ENCODE measurements at regions not wholly inside any gene's neighbourhood (a gene's known extent, or its start where the extent isn't known, plus 50 kb on each side); places are given as distances from the start of the nearest gene placed in this dataset.

GRCh38 chr10:4201866-4202825, 417.1 kb upstream of the KLF6 start:
- TF ChIP-seq POLR2A (IDR thresholded peaks at IDR 0.05): no peak
- TF ChIP-seq CTCF (IDR thresholded peaks at IDR 0.05): no peak
- H3K27me3 ChIP-seq: no peaks in the 10 kb centered on the region
- 84 to 85% methylated on average over 14 of the region's 14 CpGs for WGBS, 2 donors
- DNase-seq: no peak
- no peaks in the 10 kb centered on the region for H3K36me3 ChIP-seq
- intact Hi-C loops (cut with DNase I): no loop called here
- no peaks in the 10 kb centered on the region for H3K9me3 ChIP-seq
- H3K4me3 ChIP-seq (replicated peaks in 1 of 3): no peak overlapping the region
- no peaks in the 10 kb centered on the region for H3K4me1 ChIP-seq
- H3K27ac ChIP-seq: no peak overlapping the region

- intact Hi-C loops (cut with DNase I): no loop called here
- H3K36me3 ChIP-seq: no peaks in the 10 kb centered on the region
- no peaks in the 10 kb centered on the region for H3K4me1 ChIP-seq
- no peak overlapping the region for H3K4me3 ChIP-seq (replicated peaks in 1 of 3)
- no peak for DNase-seq
- no peaks in the 10 kb centered on the region for H3K9me3 ChIP-seq
- TF ChIP-seq POLR2A (IDR thresholded peaks at IDR 0.05) (no peak), CTCF (IDR thresholded peaks at IDR 0.05) (no peak)
- WGBS, 2 donors: 98 to 100% methylated on average over 2 of the region's 2 CpGs
- no peak overlapping the region for H3K27ac ChIP-seq
- no peaks in the 10 kb centered on the region for H3K27me3 ChIP-seq
Measured at GRCh38 chr10:4199196-4199595, 414.2 kb upstream of the KLF6 start.

- no peak overlapping the region for H3K27ac ChIP-seq
- H3K4me1 ChIP-seq: no peaks in the 10 kb centered on the region
- DNase-seq: no peak
- no peaks in the 10 kb centered on the region for H3K27me3 ChIP-seq
- WGBS, 2 donors: 79 to 81% methylated on average over 5 of the region's 5 CpGs
- H3K4me3 ChIP-seq (replicated peaks in 1 of 3): no peak overlapping the region
- no peaks in the 10 kb centered on the region for H3K36me3 ChIP-seq
- TF ChIP-seq POLR2A (IDR thresholded peaks at IDR 0.05): no peak
- no peak for TF ChIP-seq CTCF (IDR thresholded peaks at IDR 0.05)
- intact Hi-C loops (cut with DNase I): no loop called here
- H3K9me3 ChIP-seq: no peaks in the 10 kb centered on the region
Measured at GRCh38 chr10:4198216-4198615, 413.2 kb upstream of the KLF6 start.

GRCh38 chr10:4197676-4198075, 412.7 kb upstream of the KLF6 start:
- Histone ChIP-seq H3K9me3 (no peaks in the 10 kb centered on the region), H3K27me3 (no peaks in the 10 kb centered on the region), H3K4me1 (no peaks in the 10 kb centered on the region), H3K27ac (no peak overlapping the region), H3K36me3 (no peaks in the 10 kb centered on the region), H3K4me3 (replicated peaks in 1 of 3) (no peak overlapping the region)
- DNase-seq: no peak
- TF ChIP-seq POLR2A (IDR thresholded peaks at IDR 0.05) (no peak), CTCF (IDR thresholded peaks at IDR 0.05) (no peak)
- intact Hi-C loops (cut with DNase I): no loop called here

GRCh38 chr10:4196771-4197390, 411.9 kb upstream of the KLF6 start:
- H3K4me1 ChIP-seq: no peaks in the 10 kb centered on the region
- no peaks in the 10 kb centered on the region for H3K27me3 ChIP-seq
- peak overlapping the region in 1 of 3 donors; percentile 36 for H3K27ac ChIP-seq
- DNase-seq: no peak
- no peak overlapping the region for H3K4me3 ChIP-seq (replicated peaks in 1 of 3)
- intact Hi-C loops (cut with DNase I): no loop called here
- H3K36me3 ChIP-seq: no peaks in the 10 kb centered on the region
- TF ChIP-seq CTCF (IDR thresholded peaks at IDR 0.05) (no peak), POLR2A (IDR thresholded peaks at IDR 0.05) (no peak)
- H3K9me3 ChIP-seq: no peaks in the 10 kb centered on the region
- 15 to 25% methylated on average over 2 of the region's 2 CpGs for WGBS, 2 donors

Data from thyroid gland (tissue), 4 donors.